Endodermal cell (in vitro differentiated cells): ENCODE measurements at regions not wholly inside any gene's neighbourhood (a gene's known extent, or its start where the extent isn't known, plus 50 kb on each side); places are given as distances from the start of the nearest gene placed in this dataset.

Experiments
- DNase-seq: peaks from one replicate; pipeline ENCODE4 v3.0.0-alpha.2; 2017
- H3K27ac ChIP-seq: 2 replicates; pipeline ENCODE4 v1.5.1; 2013; ENCODE audit warnings: mild to moderate bottlenecking, low read depth, low read length, moderate library complexity
- H3K27me3 ChIP-seq: 2 replicates; pipeline ENCODE4 v1.6.1; 2013; ENCODE audit warnings: mild to moderate bottlenecking, low read length, moderate library complexity; ENCODE audit not compliant: insufficient read depth, control insufficient read depth, poor library complexity, severe bottlenecking
- H3K36me3 ChIP-seq: 2 replicates; pipeline ENCODE4 v1.7.0; 2013; ENCODE audit warnings: mild to moderate bottlenecking, low read length, moderate library complexity; ENCODE audit not compliant: control insufficient read depth, insufficient read depth
- H3K4me1 ChIP-seq: one replicate; pipeline ENCODE4 v1.7.0; 2013; ENCODE audit warnings: low read length; ENCODE audit not compliant: control insufficient read depth, insufficient read depth
- H3K4me3 ChIP-seq: 2 replicates; pipeline ENCODE4 v1.5.1; 2013; ENCODE audit warnings: mild to moderate bottlenecking, low read length, moderate library complexity
- H3K9ac ChIP-seq: 2 replicates; pipeline ENCODE4 v1.6.1; 2013; ENCODE audit warnings: mild to moderate bottlenecking, low read length, moderate library complexity; ENCODE audit not compliant: poor library complexity, severe bottlenecking; ENCODE audit errors: extremely low read depth
- H3K9me3 ChIP-seq: 2 replicates; pipeline ENCODE4 v1.6.1; 2013; ENCODE audit warnings: mild to moderate bottlenecking, low read length, moderate library complexity; ENCODE audit not compliant: control insufficient read depth
- H3K27ac Mint-ChIP-seq: 2 replicates; pipeline ENCODE4 v1.8.0; 2020; ENCODE audit warnings: mixed read lengths
- H3K27me3 Mint-ChIP-seq: 2 replicates; pipeline ENCODE4 v1.8.0; 2021; ENCODE audit warnings: mild to moderate bottlenecking, mixed read lengths; ENCODE audit not compliant: insufficient read depth
- H3K36me3 Mint-ChIP-seq: 2 replicates; pipeline ENCODE4 v1.8.0; 2020; ENCODE audit warnings: low read depth, mixed read lengths
- H3K4me1 Mint-ChIP-seq: 2 replicates; pipeline ENCODE4 v1.8.0; 2020; ENCODE audit warnings: mixed read lengths
- H3K4me3 Mint-ChIP-seq: 2 replicates; pipeline ENCODE4 v1.8.0; 2020; ENCODE audit warnings: mild to moderate bottlenecking, moderate library complexity, mixed read lengths
- H3K9me3 Mint-ChIP-seq: 2 replicates; pipeline ENCODE4 v1.8.0; 2020; ENCODE audit warnings: mild to moderate bottlenecking, mixed read lengths
- WGBS, 2 experiments: methylation state at CpG; one replicate each; pipeline versions ENCODE4 v1.1.5 to v1.1.7; 2013; ENCODE audit warnings: missing lambda C conversion rate in 2 of 2, mixed read lengths in 1 of 2; ENCODE audit not compliant: insufficient coverage in 1 of 2, insufficient read length in 1 of 2; 5-methylcytosine and 5-hydroxymethylcytosine counted together
- TF ChIP-seq, protein P1 (sequence below): fragments of 200-600 bp; sonication (generic); conservative IDR thresholded peaks from 2 replicates; pipeline ENCODE4 v1.5.0; 2021; ENCODE audit warnings: antibody characterized with exemption, mild to moderate bottlenecking

DNA sequence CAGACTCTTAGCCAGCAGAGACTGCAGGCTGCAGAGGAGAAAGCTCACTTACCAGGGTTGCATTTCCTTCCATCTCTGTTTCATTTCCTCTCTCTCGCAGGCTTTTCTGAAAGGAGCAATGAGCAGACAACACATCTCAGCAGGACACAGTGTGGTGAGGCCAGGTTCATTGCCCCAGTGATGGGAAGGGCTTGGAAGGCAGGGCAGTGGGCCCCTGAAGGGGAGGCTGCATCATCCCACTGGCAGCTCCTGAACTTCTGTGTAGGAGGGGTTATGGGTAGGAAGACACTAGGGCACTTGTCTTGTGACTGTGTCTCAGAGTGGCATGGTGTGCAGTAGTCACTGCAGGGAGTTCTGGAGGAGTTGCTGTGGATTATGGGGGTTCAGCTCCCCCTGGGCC lies 246.8 kb downstream of the QKI start:
- no peak for DNase-seq
- TF ChIP-seq, protein P1, sequence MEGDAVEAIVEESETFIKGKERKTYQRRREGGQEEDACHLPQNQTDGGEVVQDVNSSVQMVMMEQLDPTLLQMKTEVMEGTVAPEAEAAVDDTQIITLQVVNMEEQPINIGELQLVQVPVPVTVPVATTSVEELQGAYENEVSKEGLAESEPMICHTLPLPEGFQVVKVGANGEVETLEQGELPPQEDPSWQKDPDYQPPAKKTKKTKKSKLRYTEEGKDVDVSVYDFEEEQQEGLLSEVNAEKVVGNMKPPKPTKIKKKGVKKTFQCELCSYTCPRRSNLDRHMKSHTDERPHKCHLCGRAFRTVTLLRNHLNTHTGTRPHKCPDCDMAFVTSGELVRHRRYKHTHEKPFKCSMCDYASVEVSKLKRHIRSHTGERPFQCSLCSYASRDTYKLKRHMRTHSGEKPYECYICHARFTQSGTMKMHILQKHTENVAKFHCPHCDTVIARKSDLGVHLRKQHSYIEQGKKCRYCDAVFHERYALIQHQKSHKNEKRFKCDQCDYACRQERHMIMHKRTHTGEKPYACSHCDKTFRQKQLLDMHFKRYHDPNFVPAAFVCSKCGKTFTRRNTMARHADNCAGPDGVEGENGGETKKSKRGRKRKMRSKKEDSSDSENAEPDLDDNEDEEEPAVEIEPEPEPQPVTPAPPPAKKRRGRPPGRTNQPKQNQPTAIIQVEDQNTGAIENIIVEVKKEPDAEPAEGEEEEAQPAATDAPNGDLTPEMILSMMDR, result no peak
- no peak overlapping the region for H3K9ac ChIP-seq
- no peak overlapping the region for H3K27ac ChIP-seq
- Mint-ChIP-seq H3K4me1 (no peaks in the 10 kb centered on the region), H3K27me3 (peaks cover 2% of the 10 kb centered on the region), H3K4me3 (no peak overlapping the region), H3K27ac (no peak overlapping the region), H3K36me3 (no peaks in the 10 kb centered on the region), H3K9me3 (no peaks in the 10 kb centered on the region)
- H3K27me3 ChIP-seq, result no peaks in the 10 kb centered on the region
- WGBS, 2 experiments, result 82% methylated on average over 1 of the region's 1 CpG; no CpG with 5 or more reads in 1 of the 2 experiments
- no peaks in the 10 kb centered on the region for H3K4me1 ChIP-seq
- H3K9me3 ChIP-seq, result no peaks in the 10 kb centered on the region
- no peak overlapping the region for H3K4me3 ChIP-seq
- no peaks in the 10 kb centered on the region for H3K36me3 ChIP-seq

- Mint-ChIP-seq H3K4me1 (no peaks in the 10 kb centered on the region), H3K27me3 (peaks cover 2% of the 10 kb centered on the region), H3K27ac (no peak overlapping the region), H3K4me3 (no peak overlapping the region), H3K9me3 (no peaks in the 10 kb centered on the region), H3K36me3 (no peaks in the 10 kb centered on the region)
- no peak overlapping the region for H3K9ac ChIP-seq
- no peaks in the 10 kb centered on the region for H3K9me3 ChIP-seq
- H3K4me1 ChIP-seq, result no peaks in the 10 kb centered on the region
- no peak overlapping the region for H3K27ac ChIP-seq
- H3K36me3 ChIP-seq, result no peaks in the 10 kb centered on the region
- H3K27me3 ChIP-seq, result no peaks in the 10 kb centered on the region
- WGBS, 2 experiments, result 91 to 100% methylated on average over 1 to 4 of the region's 4 CpGs
- H3K4me3 ChIP-seq, result no peak overlapping the region
- TF ChIP-seq, protein P1, result no peak
- no peak for DNase-seq
These were observed 245.3 kb downstream of the QKI start for GRCh38 chr6:163659803-163660202.

DNA sequence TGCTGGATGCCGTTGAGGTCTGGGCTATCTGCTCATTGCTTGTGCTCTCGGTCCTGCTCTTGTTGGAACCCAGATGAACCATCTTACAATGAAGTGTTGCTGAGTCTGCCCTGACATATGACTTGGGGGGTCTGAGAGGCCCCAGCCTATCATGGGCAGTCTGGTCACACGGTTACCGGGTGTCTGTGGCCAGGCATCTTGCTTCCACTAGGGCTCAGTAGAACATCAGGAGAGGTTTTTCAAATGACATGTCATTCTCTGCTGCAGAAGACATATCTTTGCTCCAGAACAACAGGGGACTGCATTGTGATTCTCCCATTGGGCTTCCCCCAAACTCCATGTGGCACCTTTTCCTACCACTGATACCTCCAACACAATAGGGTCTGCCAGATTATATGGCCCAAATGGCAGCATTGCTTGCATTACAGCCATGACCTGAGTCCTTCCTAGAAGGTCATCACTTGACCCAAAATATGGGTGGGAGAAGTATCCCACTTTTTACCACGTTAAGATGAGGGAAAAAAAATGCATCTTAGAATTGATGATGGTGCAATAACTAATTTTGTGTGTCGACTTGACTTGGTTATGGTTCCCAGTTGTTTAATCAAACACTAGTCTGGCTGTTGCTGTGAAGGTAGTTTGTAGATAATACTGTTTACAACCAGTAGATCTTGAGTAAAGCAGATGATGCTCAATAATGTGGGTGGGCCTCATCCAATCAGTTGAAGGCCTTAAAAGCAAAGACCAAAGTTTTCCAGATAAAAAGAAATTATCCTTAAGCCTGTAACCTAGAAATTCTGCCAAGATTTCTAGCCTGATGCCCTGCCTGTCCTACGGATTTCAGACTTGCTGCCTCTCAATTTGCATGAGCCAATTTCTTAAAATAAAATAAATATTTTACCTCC lies 241.0 kb downstream of the QKI start:
- Mint-ChIP-seq H3K36me3 (no peaks in the 10 kb centered on the region), H3K27ac (no peak overlapping the region), H3K4me1 (no peaks in the 10 kb centered on the region), H3K9me3 (no peaks in the 10 kb centered on the region), H3K4me3 (no peak overlapping the region), H3K27me3 (peaks cover 2% of the 10 kb centered on the region)
- H3K36me3 ChIP-seq, result no peaks in the 10 kb centered on the region
- no peak overlapping the region for H3K27ac ChIP-seq
- DNase-seq, result no peak
- WGBS, 2 experiments, result 92% methylated on average over 4 to 7 of the region's 7 CpGs
- H3K9ac ChIP-seq, result no peak overlapping the region
- no peaks in the 10 kb centered on the region for H3K4me1 ChIP-seq
- H3K27me3 ChIP-seq, result no peaks in the 10 kb centered on the region
- no peaks in the 10 kb centered on the region for H3K9me3 ChIP-seq
- TF ChIP-seq, protein P1, result peak; percentile 35
- no peak overlapping the region for H3K4me3 ChIP-seq
